H1 (cell line): ENCODE measurements at regions not wholly inside any gene's neighbourhood (a gene's known extent, or its start where the extent isn't known, plus 50 kb on each side); places are given as distances from the start of the nearest gene placed in this dataset.

Experiments
- CTCF ChIA-PET: fragments of 300-600 bp; sonication (Branson Sonifier 250); formaldehyde crosslinking; loops from one replicate; lab custom pipeline; 2021; ENCODE audit not compliant: partially characterized antibody; lab: Charles Lee
- POLR2A ChIA-PET: fragments of 300-600 bp; sonication (Branson Sonifier 250); formaldehyde crosslinking; loops from one replicate; lab custom pipeline; 2021; ENCODE audit warnings: inconsistent platforms; ENCODE audit not compliant: partially characterized antibody; lab: Charles Lee
- DNase-seq, 2 experiments: peaks; one replicate each; pipeline versions ENCODE4 v3.0.0 to v3.0.0-alpha.2; 2010 to 2022; ENCODE audit warnings: low spot score in 2 of 2, low read depth in 1 of 2, mixed read lengths in 1 of 2
- FAIRE-seq: peaks from 2 replicates; lab custom pipeline; 2011; peaks lifted over from hg19 to GRCh38; lab: Jason Lieb, UNC
- H2AFZ ChIP-seq: 2 replicates; pipeline ENCODE4 v1.8.1; 2012; ENCODE audit warnings: low read length, inconsistent platforms
- H2AK5ac ChIP-seq: 2 replicates; pipeline ENCODE4 v1.6.1; 2013; ENCODE audit warnings: low read depth, low read length
- H2BK120ac ChIP-seq: replicated peaks from 2 replicates; pipeline ENCODE3; 2013; ENCODE audit warnings: low read depth, low read length, inconsistent platforms
- H2BK12ac ChIP-seq: 2 replicates; pipeline ENCODE4 v1.6.1; 2013; ENCODE audit warnings: low read depth, low read length
- H2BK15ac ChIP-seq: 2 replicates; pipeline ENCODE4 v1.6.1; 2013; ENCODE audit warnings: low read length
- H2BK20ac ChIP-seq: 2 replicates; pipeline ENCODE4 v1.6.1; 2013; ENCODE audit warnings: low read length
- H2BK5ac ChIP-seq: 2 replicates; pipeline ENCODE4 v1.6.1; 2013; ENCODE audit warnings: low read depth, low read length
- H3K14ac ChIP-seq: 2 replicates; pipeline ENCODE4 v1.6.1; 2013; ENCODE audit warnings: inconsistent platforms; ENCODE audit not compliant: insufficient read length
- H3K18ac ChIP-seq: 2 replicates; pipeline ENCODE4 v1.6.1; 2013; ENCODE audit warnings: low read length; ENCODE audit errors: extremely low read depth
- H3K23ac ChIP-seq: 2 replicates; pipeline ENCODE4 v1.6.1; 2013; ENCODE audit warnings: inconsistent platforms; ENCODE audit not compliant: insufficient read length
- H3K23me2 ChIP-seq: 2 replicates; pipeline ENCODE4 v1.6.1; 2013; ENCODE audit warnings: low read depth, low read length
- H3K27ac ChIP-seq: 2 replicates; pipeline ENCODE4 v1.6.1; 2011; ENCODE audit warnings: low read depth, low read length, inconsistent platforms
- H3K27me3 ChIP-seq, 4 experiments: replicated peaks in 1 of 4; 1 replicate in 1 of 4; 2 replicates in 3 of 4; pipeline versions ENCODE4 v1.6.1 to v1.8.1; 2011 to 2013; ENCODE audit warnings: low read length in 3 of 4, mild to moderate bottlenecking in 3 of 4, inconsistent platforms in 2 of 4, mixed read lengths in 2 of 4, moderate library complexity in 1 of 4; ENCODE audit not compliant: control insufficient read depth in 3 of 4, insufficient read depth in 3 of 4; ENCODE audit errors: extremely low read depth in 1 of 4
- H3K36me3 ChIP-seq, 4 experiments: 2 replicates each; pipeline versions ENCODE4 v1.6.1 to v1.8.1; 2011 to 2013; ENCODE audit warnings: mild to moderate bottlenecking in 4 of 4, low read length in 3 of 4, moderate library complexity in 2 of 4, control low read depth in 1 of 4, inconsistent platforms in 1 of 4; ENCODE audit not compliant: insufficient read depth in 4 of 4, control insufficient read depth in 2 of 4
- H3K4ac ChIP-seq: replicated peaks from 2 replicates; pipeline ENCODE3; 2013; ENCODE audit warnings: low read length, low read depth, mixed read lengths, inconsistent platforms; ENCODE audit not compliant: insufficient read length
- H3K4me1 ChIP-seq, 4 experiments: replicated peaks in 1 of 4; 1 replicate in 1 of 4; 2 replicates in 3 of 4; pipeline versions ENCODE4 v1.6.1 to v1.8.1; 2011 to 2013; ENCODE audit warnings: low read length in 3 of 4, inconsistent platforms in 2 of 4, mixed read lengths in 1 of 4; ENCODE audit not compliant: insufficient read depth in 4 of 4, control insufficient read depth in 3 of 4
- H3K4me2 ChIP-seq, 2 experiments: 2 replicates each; pipeline versions ENCODE4 v1.6.1 to v1.8.1; 2011 to 2013; ENCODE audit warnings: low read depth in 2 of 2, low read length in 2 of 2, control low read depth in 1 of 2, inconsistent platforms in 1 of 2, mild to moderate bottlenecking in 1 of 2; ENCODE audit not compliant: insufficient read depth in 1 of 2
- H3K4me3 ChIP-seq, 4 experiments: fragments of 200-600, 300-600 bp in 1 of 4; sonication (generic), shearing (Covaris generic), sonication (Bioruptor Twin) in 1 of 4; 2 replicates each; pipeline versions ENCODE4 v1.5.1 to v1.8.1; 2011 to 2016; ENCODE audit warnings: low read length in 4 of 4, low read depth in 3 of 4, control low read depth in 2 of 4, inconsistent platforms in 2 of 4, mild to moderate bottlenecking in 2 of 4, mixed read lengths in 1 of 4, moderate library complexity in 1 of 4; ENCODE audit not compliant: insufficient read depth in 2 of 4; ENCODE audit errors: extremely low read depth in 1 of 4
- H3K56ac ChIP-seq: replicated peaks from 2 replicates; pipeline ENCODE3; 2013; ENCODE audit warnings: low read depth, mild to moderate bottlenecking, mixed read lengths, low read length, inconsistent platforms; ENCODE audit not compliant: insufficient read length
- H3K79me1 ChIP-seq: 2 replicates; pipeline ENCODE4 v1.6.1; 2013; ENCODE audit warnings: low read depth, low read length, control low read depth
- H3K79me2 ChIP-seq, 2 experiments: 2 replicates each; pipeline versions ENCODE4 v1.6.1 to v1.8.1; 2012 to 2013; ENCODE audit warnings: low read length in 2 of 2, mild to moderate bottlenecking in 2 of 2, inconsistent platforms in 1 of 2; ENCODE audit not compliant: insufficient read depth in 2 of 2, control insufficient read depth in 1 of 2
- H3K9ac ChIP-seq, 4 experiments: replicated peaks in 1 of 4; 1 replicate in 1 of 4; 2 replicates in 3 of 4; pipeline versions ENCODE4 v1.6.1 to v1.8.1; 2011 to 2013; ENCODE audit warnings: low read depth in 3 of 4, low read length in 3 of 4, control low read depth in 2 of 4, mild to moderate bottlenecking in 2 of 4, moderate library complexity in 2 of 4, inconsistent platforms in 1 of 4; ENCODE audit errors: extremely low read depth in 1 of 4
- H3K9me3 ChIP-seq, 2 experiments: 2 replicates each; pipeline versions ENCODE4 v1.6.1 to v1.8.1; 2012 to 2013; ENCODE audit warnings: mild to moderate bottlenecking in 2 of 2, moderate library complexity in 2 of 2, control low read depth in 1 of 2, inconsistent platforms in 1 of 2, low read depth in 1 of 2, low read length in 1 of 2, mixed read lengths in 1 of 2; ENCODE audit not compliant: insufficient read depth in 2 of 2
- H4K20me1 ChIP-seq, 2 experiments: replicated peaks in 1 of 2; 2 replicates each; pipeline versions ENCODE3 to v1.8.1; 2011 to 2013; ENCODE audit warnings: inconsistent platforms in 2 of 2, low read length in 2 of 2, mild to moderate bottlenecking in 1 of 2; ENCODE audit not compliant: insufficient read depth in 2 of 2, control insufficient read depth in 1 of 2
- H4K5ac ChIP-seq: 2 replicates; pipeline ENCODE4 v1.6.1; 2013; ENCODE audit warnings: low read length, low read depth, mixed read lengths, inconsistent platforms; ENCODE audit not compliant: insufficient read length
- H4K8ac ChIP-seq: 2 replicates; pipeline ENCODE4 v1.8.0; 2013; ENCODE audit warnings: mild to moderate bottlenecking, moderate library complexity, low read length, inconsistent platforms; ENCODE audit not compliant: insufficient read depth; ENCODE audit errors: extremely low read depth
- H4K91ac ChIP-seq: replicated peaks from 2 replicates; pipeline ENCODE3; 2013; ENCODE audit warnings: low read length, mixed read lengths, inconsistent platforms; ENCODE audit not compliant: insufficient read length
- BRCA1 ChIP-seq: IDR thresholded peaks from 2 replicates; pipeline ENCODE4 v1.6.1; 2012; ENCODE audit warnings: low read depth, low read length, improper control_type of control experiment
- GTF2F1 ChIP-seq: IDR thresholded peaks from 2 replicates; pipeline ENCODE4 v1.6.1; 2012; ENCODE audit warnings: low read depth, low read length, improper control_type of control experiment, borderline replicate concordance
- JUND ChIP-seq: IDR thresholded peaks from 2 replicates; pipeline ENCODE4 v1.6.1; 2011; ENCODE audit warnings: mild to moderate bottlenecking, improper control_type of control experiment, low read length
- RBBP5 ChIP-seq: IDR thresholded peaks from 2 replicates; pipeline ENCODE4 v1.7.1; 2012; ENCODE audit warnings: low read depth, mild to moderate bottlenecking, inconsistent platforms, low read length, moderate library complexity, borderline replicate concordance
- SIN3A ChIP-seq, 2 experiments: IDR thresholded peaks in 1 of 2; conservative IDR thresholded peaks in 1 of 2; 2 replicates each; pipeline ENCODE4 v1.6.1; 2011 to 2012; ENCODE audit warnings: low read length in 2 of 2, improper control_type of control experiment in 1 of 2, low read depth in 1 of 2, mild to moderate bottlenecking in 1 of 2
- SUZ12 ChIP-seq: fragments of 200-600 bp; sonication (generic); IDR thresholded peaks from 2 replicates; pipeline ENCODE4 v1.6.1; 2012; ENCODE audit warnings: mild to moderate bottlenecking, inconsistent platforms, low read length, moderate library complexity, mixed read lengths
- TF ChIP-seq, protein P1 (sequence below), 3 experiments: IDR thresholded peaks; 1 replicate in 2 of 3; 2 replicates in 1 of 3; pipeline versions ENCODE4 v1.5.1 to v1.6.1; 2011; ENCODE audit warnings: low read length in 3 of 3, mild to moderate bottlenecking in 3 of 3, inconsistent platforms in 2 of 3, low read depth in 1 of 3, moderate library complexity in 1 of 3; ENCODE audit not compliant: insufficient read depth in 1 of 3; ENCODE audit errors: control extremely low read depth in 1 of 3
- TF ChIP-seq, protein P2 (sequence below): IDR thresholded peaks from 2 replicates; pipeline ENCODE4 v1.6.1; 2012; ENCODE audit warnings: inconsistent platforms

DNA sequence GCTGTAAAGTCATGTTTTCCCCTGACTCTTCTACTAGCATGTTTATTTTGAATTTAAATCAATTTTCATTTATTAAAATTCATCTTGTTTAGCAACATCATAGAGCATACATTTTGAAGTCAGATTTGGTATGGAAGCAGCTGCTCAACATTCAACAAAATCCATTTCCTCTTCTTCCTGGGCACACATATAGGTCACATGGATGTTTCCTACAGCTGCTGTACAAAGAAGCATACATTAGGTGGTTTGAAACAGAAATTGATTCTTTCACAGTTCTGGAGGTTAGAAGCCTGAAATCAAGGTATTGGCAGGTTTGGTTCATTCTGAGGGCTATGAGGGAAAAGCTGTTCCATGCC is 495.2 kb downstream of the RFPL4B start:
- H3K4me1 ChIP-seq, result no peaks in the 10 kb centered on the region
- H4K8ac ChIP-seq, result no peak overlapping the region
- H2BK120ac ChIP-seq, result no peak overlapping the region
- H2AK5ac ChIP-seq, result no peak overlapping the region
- no peaks in the 10 kb centered on the region for H3K9me3 ChIP-seq
- H2BK15ac ChIP-seq, result no peak overlapping the region
- H3K27me3 ChIP-seq, result no peaks in the 10 kb centered on the region
- H3K79me1 ChIP-seq, result no peaks in the 10 kb centered on the region
- no peak overlapping the region for H4K5ac ChIP-seq
- no peaks in the 10 kb centered on the region for H3K79me2 ChIP-seq
- no peaks in the 10 kb centered on the region for H3K23me2 ChIP-seq
- no peak overlapping the region for H2BK5ac ChIP-seq
- TF ChIP-seq GTF2F1 (no peak), RBBP5 (no peak), BRCA1 (no peak), JUND (no peak), SUZ12 (no peak), SIN3A (conservative IDR thresholded peaks at IDR 0.05 in 1 of 2, IDR thresholded peaks at IDR 0.05 in 1 of 2; ENCODE audit: low read depth in 1 of 2, low read length in 2 of 2) (no peak)
- TF ChIP-seq, protein P1, sequence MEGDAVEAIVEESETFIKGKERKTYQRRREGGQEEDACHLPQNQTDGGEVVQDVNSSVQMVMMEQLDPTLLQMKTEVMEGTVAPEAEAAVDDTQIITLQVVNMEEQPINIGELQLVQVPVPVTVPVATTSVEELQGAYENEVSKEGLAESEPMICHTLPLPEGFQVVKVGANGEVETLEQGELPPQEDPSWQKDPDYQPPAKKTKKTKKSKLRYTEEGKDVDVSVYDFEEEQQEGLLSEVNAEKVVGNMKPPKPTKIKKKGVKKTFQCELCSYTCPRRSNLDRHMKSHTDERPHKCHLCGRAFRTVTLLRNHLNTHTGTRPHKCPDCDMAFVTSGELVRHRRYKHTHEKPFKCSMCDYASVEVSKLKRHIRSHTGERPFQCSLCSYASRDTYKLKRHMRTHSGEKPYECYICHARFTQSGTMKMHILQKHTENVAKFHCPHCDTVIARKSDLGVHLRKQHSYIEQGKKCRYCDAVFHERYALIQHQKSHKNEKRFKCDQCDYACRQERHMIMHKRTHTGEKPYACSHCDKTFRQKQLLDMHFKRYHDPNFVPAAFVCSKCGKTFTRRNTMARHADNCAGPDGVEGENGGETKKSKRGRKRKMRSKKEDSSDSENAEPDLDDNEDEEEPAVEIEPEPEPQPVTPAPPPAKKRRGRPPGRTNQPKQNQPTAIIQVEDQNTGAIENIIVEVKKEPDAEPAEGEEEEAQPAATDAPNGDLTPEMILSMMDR (IDR thresholded peaks at IDR 0.05; ENCODE audit: control extremely low read depth in 1 of 3, insufficient read depth in 1 of 3, low read depth in 1 of 3, low read length in 3 of 3), result no peak
- TF ChIP-seq, protein P2, sequence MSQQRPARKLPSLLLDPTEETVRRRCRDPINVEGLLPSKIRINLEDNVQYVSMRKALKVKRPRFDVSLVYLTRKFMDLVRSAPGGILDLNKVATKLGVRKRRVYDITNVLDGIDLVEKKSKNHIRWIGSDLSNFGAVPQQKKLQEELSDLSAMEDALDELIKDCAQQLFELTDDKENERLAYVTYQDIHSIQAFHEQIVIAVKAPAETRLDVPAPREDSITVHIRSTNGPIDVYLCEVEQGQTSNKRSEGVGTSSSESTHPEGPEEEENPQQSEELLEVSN, result no peak
- H3K14ac ChIP-seq, result no peak overlapping the region
- no peak overlapping the region for H3K4me2 ChIP-seq
- no peak overlapping the region for H3K18ac ChIP-seq
- no peak overlapping the region for H3K56ac ChIP-seq
- no peak for DNase-seq
- no peak overlapping the region for H3K23ac ChIP-seq
- no peak overlapping the region for H3K9ac ChIP-seq
- H2BK20ac ChIP-seq, result no peak overlapping the region
- POLR2A ChIA-PET, result no interaction called here
- no peaks in the 10 kb centered on the region for H4K20me1 ChIP-seq
- no peak overlapping the region for H2AFZ ChIP-seq
- no peak overlapping the region for H3K27ac ChIP-seq
- H3K36me3 ChIP-seq, result no peaks in the 10 kb centered on the region
- no peak for FAIRE-seq
- no peak overlapping the region for H2BK12ac ChIP-seq
- H3K4ac ChIP-seq, result no peak overlapping the region
- H4K91ac ChIP-seq, result no peak overlapping the region
- CTCF ChIA-PET, result interaction anchor here (1.0 to 1.1 kb wide), 2 partner anchors 19 to 35 kb away, joined by 4 read pairs; no protein-coding TSS in a partner anchor
- H3K4me3 ChIP-seq, result no peak overlapping the region
